Transverse colon (tissue), 4 donors: ENCODE measurements at regions not wholly inside any gene's neighbourhood (a gene's known extent, or its start where the extent isn't known, plus 50 kb on each side); places are given as distances from the start of the nearest gene placed in this dataset.

ENCODE experiments used
- DNase-seq: peaks from one replicate; pipeline ENCODE4 v3.0.0-alpha.2; 2019
- H3K27ac ChIP-seq, 4 donors: fragments of 200-600 bp; sonication (generic); 2 replicates each; pipeline ENCODE4 v1.5.1; 2016 to 2018; ENCODE audit warnings: inconsistent platforms in 4 of 4
- H3K27me3 ChIP-seq: fragments of 200-600 bp; sonication (generic); 2 replicates; pipeline ENCODE4 v1.5.1; 2017; ENCODE audit warnings: inconsistent platforms
- H3K36me3 ChIP-seq, 4 donors: fragments of 200-600 bp; sonication (generic); 2 replicates each; pipeline ENCODE4 v1.5.1; 2017 to 2019; ENCODE audit warnings: inconsistent platforms in 4 of 4
- H3K4me1 ChIP-seq, 4 donors: fragments of 200-600 bp; sonication (generic); 2 replicates each; pipeline ENCODE4 v1.5.1; 2017 to 2020; ENCODE audit warnings: inconsistent platforms in 4 of 4
- H3K4me3 ChIP-seq, 4 donors: fragments of 200-600 bp; sonication (generic); 1 replicate in 1 of 4; 2 replicates in 3 of 4; pipeline versions ENCODE4 v1.5.1 to v1.6.1; 2017 to 2019; ENCODE audit warnings: inconsistent platforms in 4 of 4
- H3K9me3 ChIP-seq, 2 donors: fragments of 200-600 bp; sonication (generic); 2 replicates each; pipeline ENCODE4 v1.5.1; 2017 to 2019; ENCODE audit warnings: inconsistent platforms in 2 of 2
- CTCF ChIP-seq, 5 experiments: fragments of 200-600 bp in 3 of 5; fragments of 450-650 bp in 2 of 5; sonication (generic) in 3 of 5; IDR thresholded peaks; 1 replicate in 2 of 5; 2 replicates in 3 of 5; pipeline ENCODE4 v1.5.1; 2016 to 2017; ENCODE audit warnings: antibody characterized with exemption in 5 of 5, inconsistent platforms in 3 of 5, mild to moderate bottlenecking in 2 of 5, moderate library complexity in 1 of 5
- EP300 ChIP-seq: sonication (generic); formaldehyde crosslinking; IDR thresholded peaks from one replicate; pipeline ENCODE4 v1.6.1; 2017; ENCODE audit warnings: antibody characterized with exemption, low read depth
- POLR2A ChIP-seq: fragments of 450-650 bp; IDR thresholded peaks from one replicate; pipeline ENCODE4 v1.6.1; 2016; ENCODE audit warnings: antibody characterized with exemption, mild to moderate bottlenecking, moderate library complexity
- POLR2AphosphoS5 ChIP-seq, 3 donors: sonication (generic); formaldehyde crosslinking; IDR thresholded peaks; one replicate each; pipeline ENCODE4 v1.6.1; 2016; ENCODE audit warnings: antibody characterized with exemption in 3 of 3
- WGBS, 2 donors: methylation state at CpG; one replicate each; pipeline ENCODE4 v1.1.5; 2018; ENCODE audit warnings: low coverage in 1 of 2; 5-methylcytosine and 5-hydroxymethylcytosine counted together
- in situ Hi-C, 4 donors: fragments of 200-750 bp; cut with MboI; loops; one replicate each; pipeline versions ENCODE4 v1.15.0 to v1.15.1; 2017; ENCODE audit warnings: low sequenced_read_pairs in 3 of 4, low pct_ligation_motif_present in 1 of 4, low pct_unique_long_range_greater_than_20kb in 1 of 4
- intact Hi-C: fragments of 100-400 bp; cut with DNase I; formaldehyde crosslinking; loops from one replicate; pipeline ENCODE4 v1.15.1; 2023; ENCODE audit warnings: low total_unique reads

GRCh38 chr3:188006726-188007393 is 147.1 kb upstream of the LPP start:
- in situ Hi-C loops: no loop called here
- no peak for DNase-seq
- 90% methylated on average over 7 to 17 of the region's 17 CpGs for WGBS, 2 donors
- Histone ChIP-seq H3K27ac (no peak overlapping the region), H3K36me3 (no peaks in the 10 kb centered on the region), H3K4me3 (no peak overlapping the region), H3K9me3 (no peaks in the 10 kb centered on the region), H3K4me1 (peaks cover 0 to 15% (median 9%) of the 10 kb centered on the region in 4 donors), H3K27me3 (no peaks in the 10 kb centered on the region)
- TF ChIP-seq EP300 (no peak), CTCF (IDR thresholded peaks at IDR 0.05) (no peak), POLR2A (no peak), POLR2AphosphoS5 (IDR thresholded peaks at IDR 0.05) (no peak)
- intact Hi-C loops: no loop called here

GRCh38 chr3:188007897-188008296 is 146.1 kb upstream of the LPP start:
- Histone ChIP-seq H3K9me3 (no peaks in the 10 kb centered on the region), H3K36me3 (no peaks in the 10 kb centered on the region), H3K4me1 (peaks cover 0 to 14% (median 7%) of the 10 kb centered on the region in 4 donors), H3K27me3 (no peaks in the 10 kb centered on the region), H3K27ac (no peak overlapping the region), H3K4me3 (no peak overlapping the region)
- intact Hi-C loops: no loop called here
- no peak for DNase-seq
- TF ChIP-seq EP300 (no peak), CTCF (IDR thresholded peaks at IDR 0.05) (no peak), POLR2AphosphoS5 (IDR thresholded peaks at IDR 0.05) (no peak), POLR2A (no peak)
- WGBS, 2 donors: 82 to 92% methylated on average over 3 to 6 of the region's 6 CpGs
- in situ Hi-C loops: no loop called here

GRCh38 chr3:188008582-188009213 is 145.3 kb upstream of the LPP start:
- WGBS, 2 donors: 93 to 98% methylated on average over 1 to 3 of the region's 3 CpGs
- H3K4me3 ChIP-seq: no peak overlapping the region
- peaks cover 0 to 10% (median 4%) of the 10 kb centered on the region in 4 donors for H3K4me1 ChIP-seq
- TF ChIP-seq POLR2AphosphoS5 (IDR thresholded peaks at IDR 0.05): no peak
- no peak for TF ChIP-seq POLR2A
- no peak for TF ChIP-seq CTCF (IDR thresholded peaks at IDR 0.05)
- no peak for TF ChIP-seq EP300
- H3K36me3 ChIP-seq: no peaks in the 10 kb centered on the region
- intact Hi-C loops: no loop called here
- DNase-seq: no peak
- no peak overlapping the region for H3K27ac ChIP-seq
- H3K27me3 ChIP-seq: no peaks in the 10 kb centered on the region
- H3K9me3 ChIP-seq: no peaks in the 10 kb centered on the region
- in situ Hi-C loops: no loop called here

GRCh38 chr3:188010478-188010877 is 143.5 kb upstream of the LPP start:
- Histone ChIP-seq H3K4me3 (no peak overlapping the region), H3K36me3 (no peaks in the 10 kb centered on the region), H3K4me1 (no peaks in the 10 kb centered on the region), H3K27me3 (no peaks in the 10 kb centered on the region), H3K27ac (no peak overlapping the region), H3K9me3 (no peaks in the 10 kb centered on the region)
- WGBS, 2 donors: 75 to 86% methylated on average over 8 of the region's 8 CpGs
- TF ChIP-seq POLR2AphosphoS5 (IDR thresholded peaks at IDR 0.05) (no peak), CTCF (IDR thresholded peaks at IDR 0.05) (no peak), POLR2A (no peak), EP300 (no peak)
- intact Hi-C loops (no loop called here), in situ Hi-C loops (no loop called here)
- no peak for DNase-seq
